ENCODE measurements at regions not wholly inside any gene's neighbourhood (a gene's known extent, or its start where the extent isn't known, plus 50 kb on each side); places are given as distances from the start of the nearest gene placed in this dataset.

DNA sequence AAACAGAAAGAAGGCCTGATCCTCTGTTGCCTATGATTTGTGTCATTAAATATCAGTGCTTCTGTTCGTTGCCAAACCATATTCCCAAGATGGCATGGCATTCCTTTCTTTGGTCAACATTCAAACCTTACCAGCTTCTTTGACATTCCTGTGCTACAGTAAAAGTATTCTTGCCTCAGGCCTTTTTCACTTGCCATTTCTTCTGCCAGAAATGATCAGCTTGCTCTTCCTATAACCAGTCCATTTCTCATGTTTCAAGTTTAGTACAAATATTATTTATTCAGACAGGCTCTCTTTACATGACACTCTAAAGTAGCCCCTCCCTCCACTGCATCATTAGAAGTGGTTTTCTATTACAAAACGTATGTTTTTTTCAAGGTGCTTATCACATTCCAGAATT lies 278.3 kb downstream of the KCNJ2 start:
- TF ChIP-seq CTCF (IDR thresholded peaks at IDR 0.05) (no peak), POLR2A (IDR thresholded peaks at IDR 0.05) (no peak)
